Natural killer cell (primary cell): ENCODE measurements at regions not wholly inside any gene's neighbourhood (a gene's known extent, or its start where the extent isn't known, plus 50 kb on each side); places are given as distances from the start of the nearest gene placed in this dataset.

ENCODE experiments used
- ATAC-seq, 3 donors: fragments of 150-1000 bp in 2 of 3; fragments of 200-7000 bp in 1 of 3; cut with Tn5 transposase; 1 replicate in 1 of 3; 2 replicates in 2 of 3; pipeline ENCODE4 v1.10.0; 2021; ENCODE audit warnings: mild to moderate bottlenecking in 2 of 3, moderate library complexity in 2 of 3
- DNase-seq, 2 donors: peaks; one replicate each; pipeline versions ENCODE4 v3.0.0 to v3.0.0-alpha.2; 2013 to 2021; ENCODE audit warnings: mixed read lengths in 1 of 2
- H3K27ac ChIP-seq: one replicate; pipeline ENCODE4 v1.5.1; 2013; ENCODE audit warnings: mild to moderate bottlenecking, low read length
- H3K27me3 ChIP-seq: one replicate; pipeline ENCODE4 v1.6.1; 2013; ENCODE audit warnings: low read length; ENCODE audit not compliant: control insufficient read depth, insufficient read depth
- H3K36me3 ChIP-seq: one replicate; pipeline ENCODE4 v1.6.1; 2013; ENCODE audit warnings: low read length; ENCODE audit not compliant: control insufficient read depth, insufficient read depth
- H3K4me1 ChIP-seq: one replicate; pipeline ENCODE4 v1.6.1; 2013; ENCODE audit warnings: low read length; ENCODE audit not compliant: control insufficient read depth, insufficient read depth
- H3K4me3 ChIP-seq: one replicate; pipeline ENCODE4 v1.5.1; 2013; ENCODE audit warnings: low read length
- H3K9me3 ChIP-seq: one replicate; pipeline ENCODE4 v1.6.1; 2013; ENCODE audit warnings: low read length; ENCODE audit not compliant: control insufficient read depth, insufficient read depth
- H3K27ac Mint-ChIP-seq, 2 donors: one replicate each; pipeline ENCODE4 v1.8.0; 2022; ENCODE audit warnings: mild to moderate bottlenecking in 2 of 2, mixed read lengths in 2 of 2, moderate library complexity in 1 of 2
- H3K27me3 Mint-ChIP-seq, 2 donors: one replicate each; pipeline ENCODE4 v1.8.0; 2022; ENCODE audit warnings: low read depth in 2 of 2, mixed read lengths in 2 of 2
- H3K36me3 Mint-ChIP-seq: one replicate; pipeline ENCODE4 v1.8.0; 2022; ENCODE audit warnings: mixed read lengths
- H3K4me1 Mint-ChIP-seq, 2 donors: one replicate each; pipeline ENCODE4 v1.8.0; 2022; ENCODE audit warnings: mixed read lengths in 2 of 2
- H3K4me3 Mint-ChIP-seq: one replicate; pipeline ENCODE4 v1.8.0; 2022; ENCODE audit warnings: mild to moderate bottlenecking, moderate library complexity, mixed read lengths
- H3K9me3 Mint-ChIP-seq, 2 donors: one replicate each; pipeline ENCODE4 v1.8.0; 2022; ENCODE audit warnings: mixed read lengths in 2 of 2
- WGBS: methylation state at CpG from one replicate; pipeline ENCODE4 v1.1.7; 2013; ENCODE audit warnings: missing lambda C conversion rate; ENCODE audit not compliant: insufficient coverage; 5-methylcytosine and 5-hydroxymethylcytosine counted together
- intact Hi-C: fragments of 100-400 bp; cut with micrococcal nuclease; formaldehyde crosslinking; loops from one replicate; pipeline ENCODE4 v1.14.2; 2022
- TF ChIP-seq, protein P1 (sequence below): fragments of 200-600 bp; IDR thresholded peaks from one replicate; pipeline ENCODE4 v1.8.0; 2022; ENCODE audit warnings: antibody characterized with exemption

DNA sequence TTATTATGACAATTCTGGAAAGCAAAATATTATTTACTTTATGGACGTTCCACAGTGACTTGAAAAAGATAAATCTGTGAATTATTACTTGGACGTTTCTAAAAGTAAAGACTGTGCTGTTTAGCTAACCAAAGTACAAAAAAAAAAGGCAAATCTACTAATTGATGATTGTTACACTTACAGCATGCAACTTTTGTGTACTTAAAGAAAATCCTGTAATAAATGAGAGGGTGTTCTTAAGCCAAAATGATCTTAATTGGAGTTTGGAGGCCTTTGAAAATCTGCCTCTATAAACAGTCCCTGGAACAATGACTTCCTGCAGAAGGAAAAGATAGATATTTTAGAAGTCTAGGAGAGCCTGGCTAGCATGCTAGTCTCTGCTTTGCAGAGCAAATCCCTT lies 434.0 kb upstream of the SYT1 start:
- H3K27ac ChIP-seq: no peak overlapping the region
- DNase-seq: no peak
- H3K27me3 ChIP-seq: no peaks in the 10 kb centered on the region
- intact Hi-C loops: no loop called here
- H3K9me3 ChIP-seq: no peaks in the 10 kb centered on the region
- TF ChIP-seq, protein P1, sequence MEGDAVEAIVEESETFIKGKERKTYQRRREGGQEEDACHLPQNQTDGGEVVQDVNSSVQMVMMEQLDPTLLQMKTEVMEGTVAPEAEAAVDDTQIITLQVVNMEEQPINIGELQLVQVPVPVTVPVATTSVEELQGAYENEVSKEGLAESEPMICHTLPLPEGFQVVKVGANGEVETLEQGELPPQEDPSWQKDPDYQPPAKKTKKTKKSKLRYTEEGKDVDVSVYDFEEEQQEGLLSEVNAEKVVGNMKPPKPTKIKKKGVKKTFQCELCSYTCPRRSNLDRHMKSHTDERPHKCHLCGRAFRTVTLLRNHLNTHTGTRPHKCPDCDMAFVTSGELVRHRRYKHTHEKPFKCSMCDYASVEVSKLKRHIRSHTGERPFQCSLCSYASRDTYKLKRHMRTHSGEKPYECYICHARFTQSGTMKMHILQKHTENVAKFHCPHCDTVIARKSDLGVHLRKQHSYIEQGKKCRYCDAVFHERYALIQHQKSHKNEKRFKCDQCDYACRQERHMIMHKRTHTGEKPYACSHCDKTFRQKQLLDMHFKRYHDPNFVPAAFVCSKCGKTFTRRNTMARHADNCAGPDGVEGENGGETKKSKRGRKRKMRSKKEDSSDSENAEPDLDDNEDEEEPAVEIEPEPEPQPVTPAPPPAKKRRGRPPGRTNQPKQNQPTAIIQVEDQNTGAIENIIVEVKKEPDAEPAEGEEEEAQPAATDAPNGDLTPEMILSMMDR: no peak
- no peaks in the 10 kb centered on the region for H3K36me3 Mint-ChIP-seq
- ATAC-seq: no peak
- H3K27me3 Mint-ChIP-seq: no peaks in the 10 kb centered on the region
- no peaks in the 10 kb centered on the region for H3K4me1 ChIP-seq
- peaks cover 20 to 27% of the 10 kb centered on the region in 2 donors for H3K9me3 Mint-ChIP-seq
- H3K27ac Mint-ChIP-seq: no peak overlapping the region
- H3K4me3 ChIP-seq: no peak overlapping the region
- 60% methylated on average over 1 of the region's 2 CpGs for WGBS
- H3K4me3 Mint-ChIP-seq: no peak overlapping the region
- H3K4me1 Mint-ChIP-seq: no peaks in the 10 kb centered on the region
- no peaks in the 10 kb centered on the region for H3K36me3 ChIP-seq

DNA sequence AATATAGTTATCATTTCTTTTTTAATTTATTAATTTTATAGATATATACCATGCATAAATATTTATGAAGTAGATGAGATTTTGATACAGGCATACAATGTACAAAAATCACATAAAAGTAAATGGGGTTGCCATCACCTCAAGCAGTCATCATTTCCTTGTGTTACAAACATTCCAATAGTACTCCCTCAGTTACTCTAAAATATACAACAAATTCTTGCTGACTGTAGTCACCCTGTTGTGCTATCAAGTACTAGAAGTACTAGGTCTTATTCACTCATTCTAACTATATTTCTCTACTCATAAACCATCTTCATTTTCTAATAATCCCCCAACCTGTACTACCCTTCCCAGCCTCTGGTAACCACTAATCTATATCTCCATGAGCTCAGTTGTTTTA lies 432.6 kb upstream of the SYT1 start:
- DNase-seq: no peak
- Mint-ChIP-seq H3K4me1 (no peaks in the 10 kb centered on the region), H3K27ac (no peak overlapping the region), H3K36me3 (peaks cover under 1% of the 10 kb centered on the region), H3K9me3 (peaks cover 22 to 32% of the 10 kb centered on the region in 2 donors), H3K27me3 (no peaks in the 10 kb centered on the region), H3K4me3 (no peak overlapping the region)
- ATAC-seq: no peak
- Histone ChIP-seq H3K4me1 (no peaks in the 10 kb centered on the region), H3K27ac (no peak overlapping the region), H3K27me3 (no peaks in the 10 kb centered on the region), H3K36me3 (no peaks in the 10 kb centered on the region), H3K9me3 (no peaks in the 10 kb centered on the region), H3K4me3 (no peak overlapping the region)
- TF ChIP-seq, protein P1: no peak
- intact Hi-C loops: no loop called here

DNA sequence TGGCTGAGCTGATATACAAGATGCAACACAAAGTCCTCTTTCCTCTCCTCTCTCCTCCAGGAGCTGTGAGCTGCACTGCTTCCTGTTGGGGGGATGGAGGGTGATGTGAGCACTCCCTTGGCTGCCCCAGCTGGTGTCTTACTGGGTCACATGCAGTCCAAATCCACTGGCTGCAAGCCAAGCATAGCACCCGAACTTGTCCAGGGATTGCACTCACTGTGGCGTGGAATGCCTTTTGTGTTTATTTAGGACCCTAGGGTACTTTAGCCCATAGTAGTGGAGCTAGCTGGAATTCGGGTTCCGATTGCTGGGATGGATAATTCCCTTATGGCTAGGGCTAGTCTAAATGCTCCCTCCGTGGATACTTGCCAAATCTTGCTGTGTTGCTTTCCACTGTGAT lies 424.9 kb upstream of the SYT1 start:
- no peak for ATAC-seq
- Histone ChIP-seq H3K36me3 (no peaks in the 10 kb centered on the region), H3K27ac (no peak overlapping the region), H3K4me3 (no peak overlapping the region), H3K27me3 (no peaks in the 10 kb centered on the region), H3K9me3 (peaks cover 10% of the 10 kb centered on the region), H3K4me1 (no peaks in the 10 kb centered on the region)
- no peak overlapping the region for H3K27ac Mint-ChIP-seq
- intact Hi-C loops: no loop called here
- no peak overlapping the region for H3K4me3 Mint-ChIP-seq
- WGBS: 81% methylated on average over 5 of the region's 5 CpGs
- H3K27me3 Mint-ChIP-seq: no peaks in the 10 kb centered on the region
- H3K36me3 Mint-ChIP-seq: peaks cover 14% of the 10 kb centered on the region
- no peaks in the 10 kb centered on the region for H3K4me1 Mint-ChIP-seq
- no peak for DNase-seq
- TF ChIP-seq, protein P1: no peak
- peaks cover 21 to 30% of the 10 kb centered on the region in 2 donors for H3K9me3 Mint-ChIP-seq

DNA sequence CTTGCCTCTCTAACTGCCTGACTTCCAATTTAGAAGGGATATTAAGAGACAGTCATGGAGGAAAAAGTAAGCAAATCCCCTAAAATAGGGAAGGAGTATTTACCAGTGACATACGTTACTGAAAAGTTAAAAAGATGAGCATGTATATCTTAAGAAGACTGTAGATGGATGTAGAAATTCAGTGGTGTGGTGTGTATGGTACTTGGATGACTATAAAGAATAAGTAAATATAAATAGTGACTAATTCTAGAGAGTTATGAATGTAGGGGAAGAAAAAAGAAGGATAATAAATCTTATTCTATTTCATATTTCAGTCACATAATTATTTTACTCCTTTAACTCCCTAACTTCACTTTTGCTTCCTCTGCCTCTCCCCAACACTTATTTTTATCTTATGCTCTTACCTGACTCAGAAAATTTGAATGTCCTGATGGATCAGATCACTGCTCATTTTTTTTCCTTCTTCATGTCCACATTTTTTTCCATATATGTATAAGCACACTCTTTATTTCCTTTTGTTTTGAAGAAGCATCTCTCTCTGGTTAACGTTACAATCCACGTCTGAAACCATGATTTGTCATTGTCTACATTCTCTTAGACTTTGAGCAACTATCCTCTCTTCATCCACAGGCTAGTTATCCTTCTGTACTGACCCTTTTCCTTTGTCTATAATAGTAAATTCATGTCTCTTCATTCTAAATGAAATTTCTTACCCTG lies 422.7 kb upstream of the SYT1 start:
- TF ChIP-seq, protein P1: no peak
- Mint-ChIP-seq H3K9me3 (peaks cover 23 to 27% of the 10 kb centered on the region in 2 donors), H3K27ac (no peak overlapping the region), H3K36me3 (peaks cover 14% of the 10 kb centered on the region), H3K4me1 (no peaks in the 10 kb centered on the region), H3K27me3 (no peaks in the 10 kb centered on the region), H3K4me3 (no peak overlapping the region)
- Histone ChIP-seq H3K36me3 (no peaks in the 10 kb centered on the region), H3K4me1 (no peaks in the 10 kb centered on the region), H3K27ac (no peak overlapping the region), H3K9me3 (peaks cover 10% of the 10 kb centered on the region), H3K27me3 (no peaks in the 10 kb centered on the region), H3K4me3 (no peak overlapping the region)
- DNase-seq: no peak
- 93% methylated on average over 3 of the region's 3 CpGs for WGBS
- intact Hi-C loops: no loop called here
- no peak for ATAC-seq
